Inflammatory macrophage treated with lipopolysaccharide for 1 hour (primary cell): ENCODE measurements at regions not wholly inside any gene's neighbourhood (a gene's known extent, or its start where the extent isn't known, plus 50 kb on each side); places are given as distances from the start of the nearest gene placed in this dataset.

Source experiments
- DNase-seq, 2 donors: peaks; one replicate each; pipeline ENCODE4 v3.0.0-alpha.2; 2020 to 2022

DNA sequence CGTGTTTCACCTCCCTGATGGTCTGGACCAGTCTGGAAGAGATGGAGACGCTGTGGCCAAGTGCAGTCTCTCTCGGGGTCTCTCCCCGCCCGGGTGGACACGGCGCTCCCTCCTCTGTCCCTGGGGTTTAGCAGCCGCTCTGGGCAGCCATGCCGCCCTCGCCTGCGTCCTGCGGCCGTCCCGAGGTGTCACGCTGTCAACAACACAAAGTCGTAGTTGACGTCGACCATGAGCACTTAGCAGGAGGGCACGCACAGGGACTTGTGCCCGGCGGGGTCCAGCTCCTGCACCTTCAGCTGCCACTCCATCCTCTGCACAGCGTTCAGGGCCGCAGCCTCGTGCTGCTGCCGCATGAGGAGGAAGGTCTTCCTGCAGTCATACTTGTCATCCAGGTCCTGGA is 368.9 kb downstream of the CDH9 start:
- DNase-seq = no peak

DNA sequence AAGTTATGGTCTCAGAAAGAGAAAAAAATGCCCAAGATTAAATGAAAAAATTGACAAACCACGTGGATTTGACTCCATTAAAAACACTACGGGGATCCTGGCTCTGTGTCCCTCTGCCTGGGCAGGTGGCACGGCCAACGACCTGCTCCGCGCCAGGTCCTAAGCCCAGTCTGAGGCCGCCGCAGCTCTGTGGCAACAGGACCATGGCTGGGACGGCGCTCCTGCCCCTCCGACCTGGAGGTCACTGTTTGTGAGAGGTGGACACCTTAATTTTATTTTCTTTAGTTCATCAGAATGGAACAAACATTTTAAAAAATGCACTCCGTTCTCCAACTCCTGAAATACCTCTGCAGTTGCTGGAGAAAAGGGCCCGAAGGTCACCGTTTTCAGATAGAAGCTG is 369.4 kb downstream of the CDH9 start:
- no peak for DNase-seq

DNA sequence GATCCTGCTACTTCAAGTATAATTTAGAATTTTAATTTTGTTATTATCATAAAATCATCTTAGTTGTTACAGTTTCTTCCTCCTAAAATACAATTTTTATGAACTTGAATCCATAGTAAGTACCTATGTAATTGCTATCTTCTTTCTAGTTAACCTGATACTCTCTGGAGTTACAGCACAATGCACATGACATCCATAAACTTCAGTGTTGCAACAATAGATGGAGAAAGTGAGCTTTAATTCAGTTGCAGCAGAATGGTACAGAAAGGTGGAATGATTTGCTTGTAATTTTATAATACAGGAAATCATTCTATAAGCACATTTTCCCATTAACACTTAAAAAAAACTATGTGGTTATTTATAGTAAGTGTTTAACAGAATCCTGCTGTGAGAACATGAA is 372.0 kb downstream of the CDH9 start:
- no peak for DNase-seq

DNA sequence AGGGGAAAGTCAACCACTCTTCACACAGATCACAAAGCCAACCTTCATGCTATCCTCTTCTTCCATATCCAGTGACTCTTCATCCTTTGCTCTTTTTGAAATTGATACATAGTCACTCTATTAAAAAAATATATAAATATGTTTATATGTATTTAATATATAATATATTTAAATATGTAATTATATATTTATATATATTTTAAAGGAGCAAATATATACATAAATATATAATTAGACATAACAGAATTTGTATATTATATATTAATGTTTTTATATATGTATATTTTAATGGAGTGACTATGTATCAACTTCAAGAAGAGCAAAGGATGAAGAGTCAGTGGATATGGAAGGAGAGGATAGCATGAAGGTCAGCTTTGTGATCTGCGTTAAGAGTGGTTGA is 374.9 kb downstream of the CDH9 start:
- DNase-seq = no peak

- DNase-seq = no peak
These were observed 375.5 kb downstream of the CDH9 start for GRCh38 chr5:26662806-26663360.

- no peak for DNase-seq
These were observed 378.3 kb downstream of the CDH9 start for GRCh38 chr5:26660116-26660515.

- DNase-seq = no peak
These were observed 389.4 kb downstream of the CDH9 start for GRCh38 chr5:26649000-26649399.

DNA sequence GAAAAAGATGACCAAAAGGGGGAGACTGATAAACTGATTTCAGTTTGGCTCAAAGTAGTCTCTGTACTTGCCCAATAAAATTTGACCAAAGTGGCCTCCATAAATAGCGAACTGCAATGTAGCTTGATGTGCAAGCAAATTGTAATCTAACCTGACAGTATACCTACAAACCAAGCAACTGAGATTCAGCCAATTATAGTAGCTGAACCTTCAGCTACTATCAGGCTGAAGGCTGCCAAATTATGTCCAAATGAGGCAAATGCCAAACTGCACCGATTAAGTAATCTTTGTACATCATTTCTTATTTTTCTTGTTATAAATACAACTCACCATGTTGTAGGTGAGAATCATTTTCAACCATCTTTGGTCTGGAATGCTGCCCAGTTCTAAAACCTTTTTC is 390.6 kb downstream of the CDH9 start:
- no peak for DNase-seq

GRCh38 chr5:26645659-26646058 is 392.7 kb downstream of the CDH9 start:
- no peak for DNase-seq

- DNase-seq = no peak
These were observed 396.9 kb downstream of the CDH9 start for GRCh38 chr5:26641492-26641891.

- DNase-seq = no peak
These were observed 413.3 kb downstream of the CDH9 start for GRCh38 chr5:26625099-26625498.

DNA sequence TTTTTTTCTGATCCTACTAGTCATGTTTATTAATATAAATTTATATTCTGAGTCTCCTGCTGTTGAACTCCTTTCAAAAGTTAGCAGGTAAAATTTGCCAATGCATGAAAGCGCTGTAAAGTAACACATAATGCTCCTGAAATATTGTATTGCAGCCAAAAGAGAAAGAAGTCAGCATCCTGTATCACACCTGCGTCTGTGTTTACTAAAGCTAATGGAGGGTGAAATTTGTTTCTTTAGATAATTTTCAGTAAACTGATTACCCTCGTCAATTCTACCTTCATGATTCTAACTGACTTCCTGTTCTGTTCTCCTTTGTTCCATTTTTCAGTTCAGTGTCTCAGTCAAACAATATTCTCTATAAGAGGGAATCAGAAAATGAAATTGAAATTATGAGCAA is 415.4 kb downstream of the CDH9 start:
- no peak for DNase-seq

GRCh38 chr5:26610577-26610976 is 427.8 kb downstream of the CDH9 start:
- no peak for DNase-seq

DNA sequence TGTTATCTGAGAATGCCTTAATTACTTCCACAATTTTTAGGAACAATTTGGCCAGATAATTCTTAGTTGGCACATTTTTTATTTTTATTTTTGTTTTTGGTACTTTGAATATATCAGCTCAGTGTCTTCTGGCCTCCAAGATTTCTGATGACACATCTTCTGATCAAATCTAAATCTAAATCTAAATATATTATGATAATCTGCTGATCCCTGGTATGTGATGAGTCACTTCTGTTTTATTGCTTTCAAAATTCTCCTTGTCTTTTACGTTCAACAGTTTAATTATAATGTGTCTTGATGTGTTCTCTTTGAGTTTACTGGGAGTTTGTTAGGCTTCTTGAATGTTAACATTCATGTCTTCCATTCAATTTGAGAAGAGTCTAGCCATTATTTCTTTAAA is 436.8 kb downstream of the CDH9 start:
- no peak for DNase-seq

DNA sequence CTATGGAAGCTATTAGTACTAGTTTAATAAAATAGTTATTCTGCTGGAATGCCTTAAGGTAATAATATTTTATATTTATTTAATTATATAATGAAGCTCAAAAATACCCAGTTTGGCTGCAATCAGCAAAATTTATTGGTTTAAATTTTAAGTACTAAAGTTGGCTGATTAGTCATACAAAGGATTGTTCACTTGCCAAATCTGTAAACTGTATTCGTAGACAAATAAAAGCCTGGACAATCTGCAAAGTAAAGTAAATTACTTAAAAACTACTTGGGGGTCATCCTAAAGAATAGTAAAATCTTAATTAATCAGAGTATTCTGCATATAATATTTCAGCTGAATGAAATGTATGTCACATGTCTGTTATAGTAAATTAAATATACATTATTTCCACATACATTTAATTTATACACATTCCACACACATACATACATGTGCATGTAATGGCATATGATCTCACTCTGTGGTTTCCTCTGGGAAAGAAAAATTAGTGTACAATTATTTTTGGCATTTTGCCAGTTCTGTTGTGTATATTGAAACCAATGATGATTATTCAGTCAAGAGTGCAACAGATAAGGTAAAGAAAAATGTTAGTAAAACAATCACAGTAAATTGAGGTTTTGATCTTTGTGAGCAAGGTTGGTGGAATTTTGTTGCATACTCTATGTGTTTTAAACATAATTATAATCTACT is 455.9 kb downstream of the CDH9 start:
- no peak for DNase-seq

DNA sequence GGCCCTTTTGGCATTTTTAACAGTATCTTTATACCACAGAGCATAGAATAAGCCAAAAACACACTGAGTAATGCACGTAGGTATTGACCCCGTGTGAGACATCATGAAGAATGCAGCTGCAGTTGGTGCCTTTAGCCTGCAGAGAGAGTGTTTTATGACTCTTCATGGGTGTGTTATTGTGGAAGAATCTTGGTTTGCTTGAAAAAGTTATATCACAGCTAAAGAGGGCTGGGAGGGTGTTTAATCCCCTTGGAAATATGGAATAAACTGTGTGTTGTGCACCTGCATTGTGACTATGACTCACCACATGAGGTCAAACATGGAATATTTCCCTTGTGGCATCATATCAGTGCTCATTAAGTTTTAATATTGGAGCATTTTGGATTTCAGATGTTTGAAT is 458.7 kb downstream of the CDH9 start:
- no peak for DNase-seq

- DNase-seq = no peak
These were observed 460.4 kb downstream of the CDH9 start for GRCh38 chr5:26578002-26578401.

- DNase-seq = no peak
These were observed 465.9 kb downstream of the CDH9 start for GRCh38 chr5:26572480-26572879.

GRCh38 chr5:26569929-26570258 is 468.5 kb downstream of the CDH9 start:
- DNase-seq = no peak

GRCh38 chr5:26569241-26569928 is 469.0 kb downstream of the CDH9 start:
- DNase-seq = no peak

- no peak for DNase-seq
These were observed 470.1 kb downstream of the CDH9 start for GRCh38 chr5:26568316-26568715.

GRCh38 chr5:26563979-26564378 is 474.4 kb downstream of the CDH9 start:
- no peak for DNase-seq

GRCh38 chr5:26553079-26553478 is 485.3 kb downstream of the CDH9 start:
- no peak for DNase-seq

DNA sequence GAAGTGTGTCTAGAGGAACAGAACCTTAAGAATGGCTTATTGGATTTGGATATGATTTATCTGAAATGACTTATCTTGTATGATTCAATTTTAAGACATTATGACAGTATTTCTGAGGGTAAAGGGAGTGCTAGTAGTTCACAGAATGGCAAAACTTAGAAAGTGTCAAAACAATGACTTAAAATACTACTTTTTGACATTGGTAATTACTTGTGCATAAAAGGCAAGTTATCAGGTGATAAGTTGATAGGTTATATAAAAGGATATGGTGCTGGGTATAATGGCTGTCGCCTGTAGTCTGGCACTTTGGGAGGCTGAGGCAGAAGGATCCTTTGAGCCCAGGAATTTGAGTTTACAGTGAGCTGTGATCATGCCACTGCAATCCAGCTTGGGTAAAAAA is 494.4 kb downstream of the CDH9 start:
- no peak for DNase-seq

- no peak for DNase-seq
These were observed 500.2 kb downstream of the CDH9 start for GRCh38 chr5:26538226-26538625.
